GM21390 (cell line): ENCODE measurements at regions not wholly inside any gene's neighbourhood (a gene's known extent, or its start where the extent isn't known, plus 50 kb on each side); places are given as distances from the start of the nearest gene placed in this dataset.

ENCODE experiments used
- ATAC-seq: cut with Tn5 transposase; IDR thresholded peaks from one replicate; pipeline ENCODE4 v1.9.1; 2021; ENCODE audit not compliant: unreplicated experiment

DNA sequence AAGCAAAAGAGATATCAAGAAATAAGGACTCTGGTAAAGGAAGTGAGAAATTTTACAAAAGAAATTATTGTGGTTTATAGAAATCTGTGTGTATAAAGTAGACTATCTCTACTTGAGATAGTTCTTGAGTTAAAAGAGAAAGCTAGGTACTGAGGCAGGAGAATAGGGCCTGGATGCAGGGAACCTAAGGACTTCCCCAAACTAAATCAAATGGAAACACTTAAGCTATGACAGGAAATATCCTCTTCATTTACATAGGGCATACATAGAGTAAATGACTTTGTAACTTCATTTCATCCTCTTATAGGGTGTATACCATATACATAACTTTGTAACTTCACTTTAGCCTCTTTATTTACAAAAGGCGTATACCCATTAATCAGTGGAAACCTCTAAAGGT is 219.2 kb upstream of the RGPD4 start:
- ATAC-seq = no peak

DNA sequence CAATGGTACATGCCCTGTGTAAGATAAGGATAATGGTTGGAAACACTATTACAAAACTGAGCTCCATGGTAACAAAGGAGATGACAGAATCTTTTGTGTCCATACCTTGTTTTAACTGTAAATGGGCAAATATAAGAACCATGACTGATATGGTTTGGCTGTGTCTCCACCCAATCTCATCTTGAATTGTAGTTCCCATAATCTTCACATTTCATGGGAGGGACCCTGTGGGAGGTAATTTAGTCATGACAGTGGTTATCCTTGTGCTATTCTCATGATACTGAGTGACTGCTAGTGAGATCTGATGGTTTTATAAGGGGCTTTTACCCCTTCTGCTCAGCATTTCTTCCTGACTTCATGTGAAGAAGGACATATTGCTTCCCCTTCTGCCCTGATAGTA is 211.7 kb upstream of the RGPD4 start:
- ATAC-seq = no peak

DNA sequence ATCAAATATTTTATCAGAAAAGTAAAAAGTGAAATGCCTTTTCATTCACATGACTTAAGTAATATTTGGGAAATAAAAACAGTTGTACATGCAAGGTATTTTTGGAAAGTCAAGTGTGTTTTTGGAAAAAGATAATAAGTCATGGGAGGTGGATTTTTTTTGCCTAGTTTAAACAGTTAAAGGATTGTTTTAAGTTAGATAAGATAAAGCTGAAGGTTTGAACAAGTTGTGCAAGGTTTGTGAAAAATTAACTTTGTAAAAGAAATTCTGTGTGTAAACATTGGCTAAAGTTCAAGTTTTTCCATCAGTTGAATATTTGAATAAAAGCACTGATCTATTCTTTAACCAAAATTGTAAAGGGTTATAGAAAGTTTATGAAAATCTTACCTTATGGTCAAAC is 207.9 kb upstream of the RGPD4 start:
- ATAC-seq = no peak

DNA sequence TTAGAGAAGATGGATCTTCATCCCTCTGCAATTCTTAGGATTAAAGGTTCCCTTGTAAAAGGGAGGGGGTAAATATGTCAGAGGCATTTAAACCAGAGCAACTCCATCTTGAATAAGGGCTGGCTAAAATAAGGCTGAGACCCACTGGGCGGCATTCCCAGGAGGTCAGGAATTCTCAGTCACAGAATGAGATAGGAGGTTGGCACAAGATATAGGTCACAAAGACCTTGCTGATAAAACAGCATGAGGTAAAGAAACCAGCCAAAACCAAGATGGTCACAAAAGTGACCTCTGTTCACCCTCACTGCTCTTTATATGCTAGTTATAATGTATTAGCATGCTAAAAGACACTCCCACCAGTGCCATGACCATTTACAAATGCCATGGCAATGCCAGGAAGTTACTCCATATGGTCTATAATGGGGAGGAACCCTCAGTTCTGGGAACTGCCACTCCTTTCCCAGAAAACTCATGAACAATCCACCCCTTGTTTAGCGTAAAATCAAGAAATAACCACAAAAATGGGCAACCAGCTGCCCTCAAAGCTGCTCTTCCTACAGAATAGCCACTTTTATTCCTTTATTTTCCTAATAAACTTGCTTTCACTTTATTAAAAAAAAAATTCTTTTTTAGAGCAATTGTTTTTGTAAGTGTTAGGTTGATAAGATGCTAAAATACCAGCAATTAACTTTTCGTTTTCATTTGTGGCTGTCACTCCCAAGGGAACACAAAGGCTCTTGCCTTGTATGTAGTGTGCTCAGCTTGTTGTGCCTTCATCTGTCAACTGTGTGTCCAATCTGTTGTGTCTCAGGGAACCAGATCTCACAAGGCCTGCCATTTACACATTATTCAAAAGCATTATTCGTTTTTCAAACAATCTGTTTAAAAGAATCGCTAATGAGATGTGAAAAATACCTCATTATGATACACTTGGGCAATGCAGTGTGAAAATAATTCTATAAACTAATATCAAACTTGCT is 205.2 kb upstream of the RGPD4 start:
- no peak for ATAC-seq

DNA sequence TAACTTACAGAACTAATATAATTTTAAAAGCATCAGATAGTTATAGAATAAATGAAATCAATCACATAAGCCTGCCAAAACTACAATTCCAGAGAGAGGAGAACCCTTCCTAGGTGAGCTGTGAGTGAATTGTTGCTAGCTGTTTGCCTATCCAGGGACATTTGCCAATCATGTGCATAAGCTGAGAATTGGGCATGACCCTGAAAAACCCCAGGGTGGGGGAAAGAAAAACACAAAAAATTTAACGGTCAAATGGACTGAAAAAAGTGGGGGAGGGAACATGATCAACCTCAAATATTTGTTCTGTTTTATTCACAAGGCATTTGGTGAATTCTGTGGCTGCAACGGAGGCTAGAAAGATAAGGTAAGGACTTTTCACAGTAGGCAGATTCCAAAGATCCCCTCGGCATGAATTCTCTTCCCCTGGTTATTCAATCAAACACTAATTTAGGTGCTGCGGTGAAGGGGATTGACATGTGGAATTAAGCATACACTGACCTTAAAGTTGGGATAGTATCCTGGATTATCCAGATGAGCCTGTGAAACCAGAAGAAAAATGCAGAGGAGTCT is 203.9 kb upstream of the RGPD4 start:
- ATAC-seq = no peak

DNA sequence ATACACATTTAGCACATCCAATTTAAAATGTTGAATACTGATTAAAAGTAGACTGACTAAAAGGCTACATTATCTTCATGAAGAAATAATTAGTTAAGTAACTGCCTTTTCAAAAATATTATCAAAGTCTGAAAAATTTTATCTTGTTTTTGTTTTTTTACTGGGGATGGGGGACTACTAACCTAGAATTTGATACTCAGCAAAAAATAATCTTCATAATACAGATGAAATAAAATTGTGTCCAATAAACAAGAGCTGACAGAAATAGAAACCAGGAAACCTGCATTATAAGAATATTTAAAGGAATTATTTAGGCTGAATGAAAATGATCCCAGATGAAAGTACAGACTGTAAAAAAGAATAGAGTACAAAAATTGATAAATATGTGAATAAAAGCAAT is 200.7 kb upstream of the RGPD4 start:
- ATAC-seq = no peak

DNA sequence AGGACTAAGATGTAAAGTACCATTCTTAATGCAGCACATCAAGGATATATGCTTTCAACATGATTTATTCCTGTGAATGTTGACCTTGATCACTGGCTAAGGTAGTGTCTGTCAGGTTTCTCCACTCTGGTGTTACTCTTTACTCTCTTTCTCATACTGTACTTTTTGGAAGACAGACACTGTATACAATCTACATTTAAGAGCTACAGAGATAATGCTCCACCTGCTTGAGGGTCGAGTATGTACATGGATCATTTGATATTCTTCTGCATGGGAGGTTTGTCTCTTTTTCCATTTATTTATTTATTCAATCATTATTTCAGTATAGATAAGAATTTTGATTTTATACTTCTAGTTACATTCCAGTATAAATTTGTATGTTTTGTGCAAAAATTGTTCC is 199.5 kb upstream of the RGPD4 start:
- ATAC-seq = no peak

DNA sequence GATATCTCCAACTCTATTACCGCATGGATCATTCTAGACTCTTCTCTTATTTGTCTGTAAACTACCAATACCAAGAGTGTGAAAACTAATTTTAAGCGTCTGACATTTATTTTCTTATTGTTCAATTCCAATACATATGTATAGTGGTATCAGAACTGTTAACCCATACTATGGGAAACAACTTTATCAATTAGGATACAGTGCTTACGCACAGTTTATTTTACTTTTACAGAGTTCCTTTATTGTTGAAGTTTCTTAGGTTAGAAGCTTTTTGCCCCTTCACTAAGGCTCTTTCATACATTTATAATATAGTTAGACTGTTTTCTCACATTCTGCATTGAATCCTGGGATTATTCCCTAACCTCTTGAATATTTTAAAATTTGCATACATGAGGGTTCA is 198.8 kb upstream of the RGPD4 start:
- no peak for ATAC-seq

DNA sequence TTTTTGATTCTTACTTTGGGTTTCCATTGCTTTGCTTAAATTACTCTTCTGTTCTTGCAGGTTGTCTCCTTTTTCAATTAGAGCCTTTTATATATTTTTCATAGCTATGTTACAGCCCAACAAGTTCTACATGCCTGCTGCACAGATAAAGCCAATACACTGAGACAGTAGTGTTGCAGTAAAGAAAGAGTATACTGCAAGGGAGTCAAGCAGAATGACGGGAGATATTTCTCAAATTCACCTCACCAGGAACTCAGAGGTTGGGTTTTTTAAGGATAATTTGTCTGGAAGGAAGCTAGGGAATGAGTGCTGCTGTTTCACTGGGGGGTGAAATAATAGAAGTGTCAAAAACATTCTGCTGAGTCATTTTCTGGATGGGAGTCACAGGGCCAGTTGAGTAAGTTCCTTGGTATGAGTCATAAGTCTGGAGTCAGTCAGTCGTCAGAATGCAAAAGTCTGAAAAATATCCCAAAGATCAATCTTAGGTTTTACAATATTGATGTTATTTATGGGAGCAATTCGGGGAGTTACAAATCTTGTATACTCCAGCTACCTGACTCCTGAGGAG is 193.0 kb upstream of the RGPD4 start:
- ATAC-seq = no peak

DNA sequence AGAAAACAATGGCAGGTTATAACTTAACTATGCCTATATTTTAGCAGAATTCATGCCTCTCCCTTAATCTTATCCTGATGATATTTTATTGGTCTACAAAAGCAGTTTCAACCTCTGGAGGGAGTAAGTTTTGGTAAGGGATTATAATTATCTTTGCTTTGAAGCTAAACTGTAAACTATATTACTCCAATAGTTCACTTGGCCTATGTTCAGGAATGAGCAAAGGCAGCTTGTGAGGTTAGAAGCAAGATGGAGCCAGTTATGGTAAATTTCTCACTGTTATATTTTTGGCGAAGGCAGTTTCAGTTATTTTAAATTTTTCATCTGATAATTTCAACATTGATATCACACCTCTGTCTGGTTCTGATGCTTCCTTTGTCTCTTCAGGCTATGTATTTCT is 192.5 kb upstream of the RGPD4 start:
- no peak for ATAC-seq

DNA sequence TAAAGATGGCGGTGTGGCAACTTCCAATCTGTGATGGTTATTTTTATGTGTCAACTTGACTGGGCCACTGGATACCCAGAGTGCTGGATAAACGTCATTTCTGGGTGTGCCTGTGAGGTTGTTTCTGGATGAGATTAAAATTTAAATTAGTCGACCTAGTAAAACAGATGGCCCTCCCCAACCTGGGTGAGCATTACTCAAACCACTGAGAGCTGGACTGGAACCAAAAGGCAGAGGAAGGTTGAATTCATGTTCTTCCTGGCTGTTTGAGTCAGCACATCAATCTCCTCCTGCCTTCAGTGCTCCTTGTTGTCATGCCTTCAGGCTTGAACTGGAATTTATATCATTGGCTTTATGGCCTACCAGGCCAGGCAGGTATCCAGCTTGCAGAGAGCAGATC is 190.8 kb upstream of the RGPD4 start:
- ATAC-seq = no peak

DNA sequence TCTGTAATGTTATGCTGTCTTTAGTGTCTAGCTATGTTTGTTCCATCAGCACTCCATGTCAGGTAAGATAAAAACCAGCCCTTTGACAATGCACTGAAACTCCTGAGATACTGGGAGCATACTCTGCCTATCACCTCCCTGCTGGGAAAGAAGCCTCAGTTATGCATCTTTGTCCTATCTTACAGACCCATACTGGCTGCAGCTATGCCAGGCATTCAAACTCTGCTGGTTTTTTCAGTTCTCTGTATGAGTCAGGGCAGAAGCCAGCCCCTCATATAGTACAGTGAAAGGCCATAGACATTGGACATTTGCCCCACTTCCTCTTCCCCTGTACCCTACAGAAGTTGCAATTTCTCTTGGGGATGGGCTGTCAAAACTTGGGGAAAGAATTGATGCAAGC is 181.1 kb upstream of the RGPD4 start:
- ATAC-seq = no peak

DNA sequence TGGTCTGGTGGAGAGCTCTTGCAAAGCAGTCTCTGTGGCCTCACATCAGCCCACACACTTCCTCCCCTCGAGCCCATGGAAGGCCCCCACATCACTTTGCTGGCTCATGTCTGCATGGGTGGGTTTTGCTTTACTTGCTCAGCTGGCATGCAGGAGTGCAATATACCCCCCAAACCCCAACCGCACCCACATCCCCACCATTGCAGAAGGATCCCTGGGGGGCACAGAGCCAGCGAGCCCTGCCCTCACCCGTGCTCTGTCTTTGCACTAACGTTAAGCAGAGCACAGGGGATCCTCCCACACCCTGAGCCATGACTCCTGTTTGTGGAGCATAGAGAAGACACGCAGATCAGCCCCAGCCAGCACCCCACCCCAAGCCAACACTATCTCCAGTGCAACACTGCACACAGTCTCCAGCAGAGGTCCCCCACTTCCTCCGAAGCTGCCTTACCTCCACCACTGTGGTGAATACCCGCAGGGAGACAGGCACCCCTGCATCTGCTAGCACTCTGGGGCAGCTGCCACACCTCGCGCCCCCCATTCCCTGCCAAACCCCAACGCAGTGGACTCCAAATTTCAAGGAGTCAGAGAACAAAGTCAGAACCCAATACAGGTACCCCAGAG is 177.8 kb upstream of the RGPD4 start:
- no peak for ATAC-seq

DNA sequence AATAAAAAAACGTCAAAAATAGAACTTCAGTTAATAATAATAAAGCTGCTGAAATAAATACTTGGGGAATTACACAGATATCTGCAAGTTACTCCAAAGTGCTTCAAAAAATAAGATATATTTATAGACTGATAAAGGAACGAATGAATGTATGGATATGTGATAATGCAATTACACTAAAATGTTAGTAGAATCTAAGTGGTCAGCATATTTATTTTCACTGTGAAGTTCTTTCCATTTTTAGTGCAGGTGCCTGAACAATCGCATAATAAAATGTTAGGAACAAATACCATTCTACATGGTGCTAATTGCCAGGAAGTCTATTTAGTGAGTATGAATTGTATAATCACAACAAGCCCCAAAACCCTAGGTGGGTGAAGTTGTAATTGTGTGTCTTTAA is 169.6 kb upstream of the RGPD4 start:
- ATAC-seq = no peak

DNA sequence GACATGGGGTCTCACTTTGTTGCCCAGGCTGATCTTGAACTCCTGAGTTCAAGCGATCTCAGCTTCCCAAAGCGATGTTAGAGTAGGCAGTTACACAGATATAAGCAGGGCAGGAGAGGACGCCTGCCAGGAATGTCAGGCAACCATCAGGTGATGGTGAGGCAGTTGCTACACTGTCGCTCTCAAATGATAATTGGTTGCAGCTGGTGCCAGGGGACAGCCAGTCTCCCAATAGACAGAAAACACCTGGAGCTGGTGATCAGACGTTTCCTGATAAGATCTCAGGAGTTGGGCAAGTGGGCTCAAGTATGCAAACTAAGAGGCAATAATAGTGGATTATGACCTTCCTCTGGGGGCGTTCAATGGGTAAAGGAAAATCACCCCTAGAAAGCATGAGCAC is 163.1 kb upstream of the RGPD4 start:
- ATAC-seq = no peak

DNA sequence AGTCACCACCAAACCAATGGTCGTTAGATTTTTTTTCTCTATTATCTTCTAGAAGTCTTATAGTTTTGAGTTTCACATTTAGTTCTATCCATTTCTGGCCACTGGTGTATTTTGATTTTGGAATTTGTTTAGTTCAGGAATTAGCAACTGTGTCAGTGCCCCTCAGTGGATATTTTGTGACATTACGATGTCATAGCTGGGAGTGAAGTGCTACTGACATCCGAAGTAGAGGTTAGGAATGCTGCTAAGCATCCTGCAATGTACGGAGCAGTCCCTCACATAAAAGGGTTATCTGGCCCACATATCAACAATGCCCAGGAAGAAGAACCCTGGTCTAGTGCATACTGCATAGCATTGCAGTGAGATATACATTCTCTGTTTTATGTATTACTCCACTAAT is 157.4 kb upstream of the RGPD4 start:
- no peak for ATAC-seq

DNA sequence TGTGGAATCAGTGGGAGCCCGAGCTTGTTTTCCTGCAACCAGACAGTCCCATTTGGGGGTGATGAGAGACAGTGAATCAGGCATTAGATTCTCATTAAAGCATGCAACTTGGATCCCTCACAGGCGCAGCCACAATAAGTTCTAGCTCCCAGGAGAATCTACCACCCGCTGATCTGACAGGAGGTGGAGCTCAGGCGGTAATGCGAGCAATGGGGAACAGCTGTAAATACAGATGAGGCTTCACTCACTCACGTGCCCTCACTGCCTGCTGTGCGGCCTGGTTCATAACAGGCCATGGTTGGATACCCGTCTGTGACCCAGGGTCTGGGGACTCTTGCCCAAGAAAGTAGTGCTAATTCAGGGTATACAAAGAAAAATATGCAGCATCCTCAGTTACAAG is 144.8 kb upstream of the RGPD4 start:
- ATAC-seq = no peak

DNA sequence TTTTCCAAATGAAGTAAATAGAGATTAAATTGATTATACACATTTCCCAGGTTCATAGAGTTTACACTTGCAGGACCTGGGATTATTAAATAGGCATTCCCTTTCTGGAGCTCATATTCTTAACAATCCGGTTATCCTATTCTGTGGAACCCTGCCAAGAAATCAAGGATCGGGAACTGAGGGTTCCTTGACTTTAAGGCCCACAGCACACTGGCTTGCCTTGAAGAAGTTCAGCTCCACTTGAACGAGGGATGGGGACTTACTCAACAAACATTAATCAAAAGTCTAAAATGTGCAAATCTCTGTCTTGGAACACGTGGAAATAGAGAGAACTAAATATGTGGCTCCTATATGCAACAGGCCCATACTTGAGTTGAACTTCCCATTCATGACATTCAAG is 142.3 kb upstream of the RGPD4 start:
- no peak for ATAC-seq

DNA sequence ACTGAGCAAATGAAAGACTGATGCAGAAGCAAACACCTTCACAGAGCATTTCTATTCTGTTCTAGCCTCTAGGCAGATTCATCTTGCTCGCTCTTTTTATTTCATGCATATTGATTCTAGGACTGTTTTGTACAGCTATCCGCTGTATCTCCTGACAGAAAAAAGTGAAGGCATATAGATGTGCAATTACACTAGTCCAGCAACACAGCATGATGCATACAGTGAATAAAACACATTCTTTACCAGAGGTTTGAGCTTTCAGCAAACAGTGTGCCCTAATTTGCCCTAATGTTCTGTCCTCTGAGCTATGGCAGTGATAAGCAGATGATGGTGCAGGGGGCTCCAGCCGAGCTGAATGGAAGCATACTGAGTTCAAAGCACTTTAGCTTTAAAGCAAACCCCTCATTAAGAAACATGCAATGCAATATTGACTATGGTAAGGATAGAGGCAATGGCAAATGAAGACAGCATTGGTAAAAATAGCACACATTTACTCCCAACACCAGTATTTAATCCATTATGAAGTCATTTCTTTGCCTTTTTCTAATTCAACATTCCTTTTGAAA is 141.2 kb upstream of the RGPD4 start:
- ATAC-seq = no peak

DNA sequence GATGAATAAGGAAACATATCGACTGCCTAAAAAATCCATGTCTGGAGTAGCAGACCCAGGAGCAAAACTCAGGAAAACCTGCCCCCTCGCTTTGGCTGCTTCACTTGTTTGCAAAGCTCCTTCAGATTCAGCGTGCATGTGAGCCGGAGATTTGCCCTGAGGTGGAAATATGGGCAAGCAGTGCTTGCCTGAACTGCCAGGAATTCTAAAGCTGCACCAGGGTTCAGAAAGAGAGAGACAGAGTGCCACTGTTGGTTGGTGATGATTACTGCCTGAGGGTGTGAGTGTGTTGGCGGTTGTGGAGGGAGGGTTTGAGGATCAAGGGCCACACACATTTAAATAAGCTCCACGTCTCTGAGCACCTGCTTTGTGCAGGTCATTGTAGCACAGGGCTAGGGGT is 139.6 kb upstream of the RGPD4 start:
- ATAC-seq = no peak

DNA sequence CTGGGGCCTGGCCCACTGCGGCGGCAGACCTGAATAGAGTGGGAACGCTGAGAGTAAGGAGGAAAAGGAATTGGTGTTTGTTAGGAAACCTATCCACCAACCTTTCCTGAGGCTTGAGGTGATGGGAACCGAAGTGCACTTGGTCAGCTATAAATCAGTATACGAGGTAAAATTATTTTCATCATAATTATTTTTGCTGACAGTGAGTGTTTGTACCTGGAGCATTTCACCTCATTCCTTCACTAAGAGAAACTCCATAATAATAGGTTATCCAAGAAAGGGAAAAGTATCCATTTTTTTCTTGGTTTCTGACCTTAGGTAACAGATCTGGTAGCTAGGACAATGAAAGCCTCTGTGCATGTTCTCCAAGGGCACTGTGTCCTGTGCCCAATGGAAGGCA is 138.6 kb upstream of the RGPD4 start:
- no peak for ATAC-seq

DNA sequence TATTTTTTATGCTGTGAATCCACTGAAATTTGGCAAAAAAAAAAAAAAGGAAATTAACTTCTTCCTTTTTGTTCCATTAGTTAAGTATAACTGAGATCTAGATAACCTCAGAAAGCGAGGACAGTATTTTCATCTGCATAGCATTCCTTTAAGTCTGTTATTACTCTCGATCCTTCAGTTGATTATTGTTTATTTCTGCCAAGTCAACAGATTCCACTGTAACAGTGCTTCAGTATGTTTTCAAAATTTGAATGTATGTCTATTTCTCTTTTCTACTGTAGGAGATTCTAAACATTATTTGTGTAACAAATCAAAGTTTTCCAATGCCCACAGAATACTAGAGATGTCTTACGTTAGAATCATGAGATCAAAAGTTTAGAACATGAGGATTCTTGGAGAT is 133.1 kb upstream of the RGPD4 start:
- no peak for ATAC-seq
